COR-L47 (cell line): ENCODE measurements at regions not wholly inside any gene's neighbourhood (a gene's known extent, or its start where the extent isn't known, plus 50 kb on each side); places are given as distances from the start of the nearest gene placed in this dataset.

ENCODE experiments used
- DNase-seq: peaks from one replicate; lab custom pipeline; 2025; lab: John Stamatoyannopoulos, UW

GRCh38 chr2:4255491-4255890 lies 552.1 kb downstream of the DCDC2C start:
- DNase-seq, result no peak

DNA sequence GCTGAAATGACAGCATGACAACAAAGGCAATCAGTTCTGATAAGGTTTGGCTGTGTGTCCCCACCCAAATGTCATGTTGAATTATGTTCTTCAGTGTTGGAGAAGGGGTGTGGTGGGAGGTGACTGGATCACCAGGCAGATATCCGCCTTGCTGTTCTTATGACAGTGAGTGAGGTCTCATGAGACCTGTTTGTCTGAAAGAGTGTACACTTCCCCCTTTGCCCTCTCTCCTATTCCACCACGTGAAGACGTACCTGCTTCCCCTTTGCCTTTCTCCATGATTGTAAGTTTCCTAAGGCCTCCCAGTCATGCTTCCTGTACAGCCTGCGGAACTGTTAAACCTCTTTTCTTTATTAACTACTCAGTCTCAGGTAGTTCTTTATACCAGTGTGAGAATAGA lies 553.0 kb downstream of the DCDC2C start:
- DNase-seq, result no peak

DNA sequence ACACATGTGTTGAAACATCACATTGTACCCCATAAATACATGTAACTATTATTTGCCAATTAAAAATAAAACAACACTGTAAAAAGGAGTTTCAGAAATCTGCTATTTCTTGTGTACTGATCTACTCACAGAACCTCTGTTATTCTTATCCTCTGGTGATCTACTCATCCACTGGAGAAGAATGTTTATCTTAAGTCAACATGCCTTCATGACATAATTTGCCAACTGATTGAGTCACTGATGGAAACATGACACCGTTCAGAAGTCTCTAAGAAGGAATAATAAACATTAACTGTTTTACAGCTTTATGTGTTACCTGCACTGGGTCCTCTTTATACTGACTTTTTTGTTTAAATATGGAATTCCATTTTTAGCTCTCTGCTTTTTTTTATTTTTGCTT lies 555.2 kb downstream of the DCDC2C start:
- no peak for DNase-seq

DNA sequence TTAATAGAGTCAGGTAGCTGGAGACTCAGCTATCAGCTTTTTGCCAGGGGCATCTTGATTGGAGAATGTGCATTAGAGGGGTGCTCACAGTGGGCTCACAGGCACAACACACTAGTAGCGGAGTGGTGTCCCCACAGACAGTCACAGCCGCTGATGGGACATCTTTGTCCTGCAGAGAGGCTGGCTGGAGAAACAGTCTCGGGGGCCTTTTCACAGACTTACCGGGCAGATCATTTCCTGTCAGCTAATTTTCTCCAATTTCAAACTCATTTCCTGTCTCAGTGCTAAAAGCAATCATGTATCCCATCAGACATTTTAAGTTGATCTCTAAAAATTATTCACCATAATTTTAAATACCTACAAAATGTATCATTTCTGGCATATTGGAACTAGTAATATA lies 562.6 kb downstream of the DCDC2C start:
- DNase-seq, result no peak

- DNase-seq, result no peak
Observed at GRCh38 chr2:4269885-4270284, 566.5 kb downstream of the DCDC2C start.

DNA sequence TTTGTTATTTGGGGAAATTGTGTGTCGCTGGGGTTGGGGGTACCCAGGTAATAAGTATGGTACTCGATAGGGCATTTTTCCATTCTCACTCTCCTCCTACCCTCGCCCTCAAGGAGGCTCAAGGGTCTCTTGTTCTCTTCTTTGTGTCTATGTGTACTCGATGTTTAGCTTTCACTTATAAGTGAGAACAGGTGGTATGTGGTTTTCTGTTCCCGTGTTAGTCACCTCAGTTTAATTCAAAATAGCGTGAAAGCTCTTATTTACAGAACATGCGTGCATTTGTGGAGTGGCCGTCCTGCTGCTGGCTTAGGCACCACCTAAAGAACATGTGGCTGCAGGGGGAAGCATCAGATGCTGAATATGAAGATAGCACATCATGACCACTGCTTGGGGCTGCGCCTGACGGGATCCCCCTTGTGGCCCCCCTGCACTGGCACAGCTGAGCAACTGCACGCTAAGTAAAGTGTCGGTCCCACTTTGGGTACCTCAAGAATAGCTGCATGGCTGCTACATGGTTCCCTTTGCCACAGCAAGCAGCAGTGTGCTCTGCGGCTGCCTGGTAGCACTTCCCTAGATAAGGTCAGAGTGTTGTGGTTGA lies 569.0 kb downstream of the DCDC2C start:
- DNase-seq, result no peak

GRCh38 chr2:4278392-4278791 lies 575.0 kb downstream of the DCDC2C start:
- no peak for DNase-seq

- DNase-seq, result no peak
Observed at GRCh38 chr2:4279431-4279830, 576.1 kb downstream of the DCDC2C start.

- DNase-seq, result no peak
Observed at GRCh38 chr2:4291430-4291829, 588.1 kb downstream of the DCDC2C start.

DNA sequence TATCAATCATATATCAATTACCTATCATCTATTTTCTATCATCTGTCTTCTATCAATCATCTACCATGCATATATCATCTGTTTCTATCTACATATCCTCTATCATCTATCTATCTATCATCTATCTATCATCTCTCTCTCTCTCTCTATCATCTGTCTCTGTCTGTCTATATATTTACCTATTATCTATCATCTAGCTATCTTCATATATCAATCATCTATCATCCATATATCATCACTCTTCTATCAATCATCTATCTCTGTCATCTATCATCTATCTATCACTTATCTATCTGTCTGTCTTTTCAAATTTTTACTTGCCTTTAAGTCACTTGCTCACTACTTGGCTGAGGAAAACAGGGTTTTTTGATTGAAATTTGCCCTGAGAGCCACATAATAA lies 592.3 kb downstream of the DCDC2C start:
- no peak for DNase-seq

GRCh38 chr2:4300616-4301015 lies 597.2 kb downstream of the DCDC2C start:
- DNase-seq, result no peak

DNA sequence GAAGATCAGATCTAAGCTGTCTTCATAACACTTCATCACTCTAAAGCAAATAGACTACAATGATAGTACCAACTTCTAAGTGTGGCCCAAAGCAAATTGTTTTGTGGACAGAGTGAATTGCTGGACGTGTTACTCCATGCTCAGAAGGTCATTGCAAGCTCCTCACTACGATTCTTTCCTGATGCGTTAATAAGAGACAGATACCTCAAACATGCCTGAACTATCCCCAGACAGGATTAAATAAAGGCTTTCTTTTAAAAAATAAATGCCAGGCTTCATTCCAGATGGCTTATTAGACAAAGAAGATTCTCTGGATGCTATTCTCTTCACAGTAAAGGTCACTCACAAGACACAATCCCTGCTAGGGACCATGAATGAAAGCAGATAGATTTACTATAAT lies 621.2 kb downstream of the DCDC2C start:
- no peak for DNase-seq

- no peak for DNase-seq
Observed at GRCh38 chr2:4336864-4337263, 633.5 kb downstream of the DCDC2C start.

- no peak for DNase-seq
Observed at GRCh38 chr2:4338345-4338744, 635.0 kb downstream of the DCDC2C start.

- no peak for DNase-seq
Observed at GRCh38 chr2:4340536-4340935, 637.2 kb downstream of the DCDC2C start.

DNA sequence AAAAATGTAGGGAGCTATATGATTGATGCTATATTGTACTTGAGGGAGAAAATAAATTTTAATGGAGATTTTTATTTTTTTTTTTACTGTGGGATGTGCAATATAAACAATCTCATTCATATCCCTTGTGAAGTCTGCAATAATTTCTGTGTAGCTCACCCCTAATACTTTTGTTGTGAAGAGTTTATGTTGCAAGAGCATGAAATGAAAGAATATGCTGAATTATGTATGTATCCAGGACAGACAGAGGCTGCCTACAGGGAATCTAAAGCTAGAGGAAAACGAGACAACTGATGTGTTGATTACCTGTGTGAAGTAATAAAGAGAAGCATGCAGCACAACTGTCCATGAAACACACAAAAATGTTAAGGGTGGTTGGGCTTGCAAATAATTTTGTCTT lies 643.3 kb downstream of the DCDC2C start:
- DNase-seq, result no peak

DNA sequence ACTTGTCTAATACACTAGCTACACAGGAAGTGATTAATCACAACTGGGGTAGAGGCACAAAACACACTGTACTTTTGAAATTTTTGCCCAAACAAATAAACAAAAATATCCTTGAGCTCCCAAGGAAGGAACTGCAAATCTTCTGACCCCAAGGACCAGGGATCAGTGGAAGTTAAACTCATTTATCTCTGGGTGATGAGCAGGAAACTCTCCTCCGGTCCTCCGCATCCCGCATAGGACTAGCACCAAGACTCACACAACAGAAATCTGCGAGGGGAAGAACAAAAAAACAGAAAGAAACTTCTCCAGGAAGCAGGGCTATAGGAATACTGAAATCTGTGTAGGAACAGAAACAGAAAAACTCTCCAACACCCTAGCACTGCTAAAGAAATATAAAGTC lies 650.3 kb downstream of the DCDC2C start:
- no peak for DNase-seq

DNA sequence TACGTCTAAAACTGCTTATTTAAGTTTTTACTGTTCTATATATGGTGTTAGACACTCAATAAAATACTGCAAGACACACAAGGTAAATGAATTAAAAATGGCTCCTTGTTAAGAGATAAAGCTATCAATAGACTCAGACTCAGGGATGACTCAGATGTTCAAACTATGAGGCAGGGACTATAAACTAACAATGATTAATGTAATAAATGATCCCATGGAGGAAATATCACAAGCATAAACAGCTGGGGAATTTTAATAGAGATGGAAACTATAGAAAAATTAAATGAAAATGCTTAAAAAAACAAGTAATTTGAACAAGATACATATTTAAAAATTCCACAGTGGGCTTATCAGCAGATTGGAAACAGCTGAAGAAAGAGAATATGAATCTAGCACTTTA lies 650.8 kb downstream of the DCDC2C start:
- no peak for DNase-seq

DNA sequence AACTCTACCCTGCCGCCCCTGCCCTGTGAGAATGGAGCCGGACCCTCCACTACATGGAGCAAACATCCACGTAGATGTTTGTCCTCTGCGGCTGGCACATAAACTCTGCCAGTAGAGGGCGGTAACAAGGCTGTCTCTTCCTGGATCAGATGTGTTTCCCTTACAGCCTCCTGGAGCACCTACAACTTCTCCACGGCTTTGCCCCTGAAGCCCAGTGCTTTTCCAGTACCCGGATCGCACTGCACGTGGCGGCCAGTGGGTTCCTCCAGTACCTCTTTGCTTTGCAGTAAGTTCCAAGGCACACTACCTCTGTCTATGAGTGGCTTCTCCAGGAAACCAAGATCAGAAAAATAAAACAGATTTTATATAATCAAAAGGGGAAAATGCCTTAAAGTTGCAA lies 651.3 kb downstream of the DCDC2C start:
- no peak for DNase-seq

GRCh38 chr2:4356109-4356508 lies 652.7 kb downstream of the DCDC2C start:
- DNase-seq, result no peak

DNA sequence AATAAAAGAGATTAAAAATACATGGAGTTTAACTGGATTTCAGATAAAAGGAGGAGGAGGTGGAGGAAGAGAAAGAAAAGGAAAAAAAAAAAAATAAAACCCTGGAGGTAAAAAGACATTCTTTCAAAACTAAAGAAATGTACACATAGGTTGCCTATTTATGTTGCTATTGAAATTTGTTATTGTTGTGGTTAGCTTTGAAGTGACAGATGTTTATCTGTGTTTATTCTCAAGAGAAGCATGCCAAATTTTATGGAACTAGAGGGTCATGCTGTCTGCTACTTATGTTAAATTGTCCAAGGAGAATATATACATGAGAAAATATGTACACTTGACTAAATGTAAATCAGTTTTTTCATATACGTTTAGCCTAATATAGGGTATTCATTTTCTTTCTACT lies 653.2 kb downstream of the DCDC2C start:
- no peak for DNase-seq

- DNase-seq, result no peak
Observed at GRCh38 chr2:4357121-4357520, 653.7 kb downstream of the DCDC2C start.

DNA sequence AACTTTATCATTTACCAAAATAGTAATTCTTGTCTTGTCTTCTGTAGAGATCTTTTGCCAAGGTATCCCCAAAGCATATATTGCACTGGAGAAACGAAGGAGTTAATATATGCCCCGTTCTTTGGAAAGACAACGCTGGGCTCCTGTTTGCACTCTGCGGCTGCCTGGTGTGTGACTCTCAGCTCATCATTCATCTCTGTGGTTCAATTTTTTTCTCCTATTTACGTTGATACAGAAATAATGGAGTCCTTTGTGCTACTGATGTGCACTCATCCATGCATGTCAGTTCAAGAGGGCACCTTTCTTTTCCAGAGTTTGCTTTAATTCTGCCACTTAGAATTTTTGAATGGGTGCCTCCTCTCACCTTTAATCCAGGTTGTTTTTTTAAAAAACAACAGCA lies 655.5 kb downstream of the DCDC2C start:
- DNase-seq, result no peak

DNA sequence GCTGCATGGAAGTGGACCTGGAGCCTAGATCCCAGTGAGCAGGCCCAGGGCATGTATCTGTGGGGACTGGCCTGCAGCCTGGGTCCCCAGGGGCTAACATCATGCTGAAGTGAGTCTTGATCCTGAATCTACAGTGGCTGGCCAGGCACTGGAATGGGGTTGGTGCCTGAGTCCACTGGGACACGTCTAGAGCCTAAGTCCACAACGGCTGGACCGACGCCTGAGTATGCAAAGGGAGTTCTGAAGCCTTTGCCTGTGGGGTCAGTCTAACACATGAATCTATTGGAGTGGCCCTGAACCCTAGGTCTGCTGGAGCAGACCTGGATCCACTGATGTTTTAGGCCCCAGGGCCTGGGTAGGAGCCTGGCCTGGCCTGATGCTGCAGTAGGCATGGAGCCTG lies 665.5 kb downstream of the DCDC2C start:
- DNase-seq, result no peak
